CD14-positive monocyte (primary cell): ENCODE measurements at regions not wholly inside any gene's neighbourhood (a gene's known extent, or its start where the extent isn't known, plus 50 kb on each side); places are given as distances from the start of the nearest gene placed in this dataset.

Source experiments
- DNase-seq, 3 donors: peaks; one replicate each; pipeline ENCODE4 v3.0.0-alpha.2; 2011 to 2022
- H2AFZ ChIP-seq: 2 replicates; pipeline ENCODE4 v1.6.0; 2012; ENCODE audit warnings: mild to moderate bottlenecking, low read depth, low read length, inconsistent platforms; ENCODE audit not compliant: insufficient read depth, poor library complexity, severe bottlenecking
- H3K27ac ChIP-seq, 2 donors: 1 replicate in 1 of 2; 2 replicates in 1 of 2; pipeline ENCODE4 v1.5.1; 2012 to 2013; ENCODE audit warnings: low read length in 2 of 2, control low read depth in 1 of 2, inconsistent platforms in 1 of 2, low read depth in 1 of 2, mild to moderate bottlenecking in 1 of 2
- H3K27me3 ChIP-seq, 2 donors: one replicate each; pipeline versions ENCODE4 v1.6.0 to v1.6.1; 2011 to 2013; ENCODE audit warnings: low read length in 2 of 2; ENCODE audit not compliant: control insufficient read depth in 2 of 2, insufficient read depth in 2 of 2
- H3K36me3 ChIP-seq, 2 donors: replicated peaks in 1 of 2; 1 replicate in 1 of 2; 2 replicates in 1 of 2; pipeline versions ENCODE4 v1.5.1 to v1.6.1; 2012 to 2013; ENCODE audit warnings: low read length in 2 of 2, control low read depth in 1 of 2, inconsistent platforms in 1 of 2, mild to moderate bottlenecking in 1 of 2; ENCODE audit not compliant: insufficient read depth in 2 of 2, control insufficient read depth in 1 of 2
- H3K4me1 ChIP-seq, 2 donors: 1 replicate in 1 of 2; 2 replicates in 1 of 2; pipeline versions ENCODE4 v1.5.1 to v1.6.1; 2012 to 2013; ENCODE audit warnings: low read length in 2 of 2, control low read depth in 1 of 2, inconsistent platforms in 1 of 2, mild to moderate bottlenecking in 1 of 2, moderate library complexity in 1 of 2; ENCODE audit not compliant: insufficient read depth in 2 of 2, control insufficient read depth in 1 of 2
- H3K4me2 ChIP-seq: replicated peaks from 2 replicates; pipeline ENCODE3; 2012; ENCODE audit warnings: low read length, moderate library complexity, mild to moderate bottlenecking; ENCODE audit not compliant: poor library complexity, severe bottlenecking; ENCODE audit errors: extremely low read depth
- H3K4me3 ChIP-seq, 3 experiments: fragments of 200-600 bp in 1 of 3; sonication (generic) in 1 of 3; replicated peaks in 1 of 3; 1 replicate in 2 of 3; 2 replicates in 1 of 3; pipeline ENCODE4 v1.5.1; 2011 to 2013; ENCODE audit warnings: low read length in 3 of 3, mild to moderate bottlenecking in 3 of 3, control low read depth in 2 of 3, low read depth in 2 of 3, inconsistent platforms in 1 of 3, moderate library complexity in 1 of 3
- H3K79me2 ChIP-seq: 2 replicates; pipeline ENCODE4 v1.6.0; 2012; ENCODE audit warnings: mild to moderate bottlenecking, control low read depth, inconsistent platforms, low read length, moderate library complexity; ENCODE audit not compliant: insufficient read depth
- H3K9ac ChIP-seq: 2 replicates; pipeline ENCODE4 v1.6.0; 2017; ENCODE audit warnings: low read length, mild to moderate bottlenecking; ENCODE audit not compliant: insufficient read depth, poor library complexity, severe bottlenecking
- H3K9me3 ChIP-seq, 2 donors: replicated peaks in 1 of 2; 1 replicate in 1 of 2; 2 replicates in 1 of 2; pipeline versions ENCODE4 v1.5.1 to v1.6.1; 2012 to 2013; ENCODE audit warnings: low read length in 2 of 2, control low read depth in 1 of 2; ENCODE audit not compliant: control insufficient read depth in 1 of 2, insufficient read depth in 1 of 2
- H4K20me1 ChIP-seq: 2 replicates; pipeline ENCODE4 v1.6.0; 2012; ENCODE audit warnings: mild to moderate bottlenecking, low read length, control low read depth, moderate library complexity; ENCODE audit not compliant: insufficient read depth
- H3K27ac Mint-ChIP-seq, 7 donors: one replicate each; pipeline ENCODE4 v1.8.0; 2020; ENCODE audit warnings: mild to moderate bottlenecking in 7 of 7, mixed read lengths in 7 of 7, moderate library complexity in 6 of 7, inconsistent platforms in 2 of 7
- H3K27me3 Mint-ChIP-seq, 3 donors: one replicate each; pipeline ENCODE4 v1.8.0; 2021 to 2022; ENCODE audit warnings: low read depth in 3 of 3, mild to moderate bottlenecking in 3 of 3, mixed read lengths in 3 of 3, moderate library complexity in 3 of 3, inconsistent platforms in 1 of 3
- H3K36me3 Mint-ChIP-seq, 2 donors: one replicate each; pipeline ENCODE4 v1.8.0; 2020; ENCODE audit warnings: mixed read lengths in 2 of 2, inconsistent platforms in 1 of 2, mild to moderate bottlenecking in 1 of 2
- H3K4me1 Mint-ChIP-seq: one replicate; pipeline ENCODE4 v1.8.0; 2020; ENCODE audit warnings: mild to moderate bottlenecking, mixed read lengths
- H3K4me3 Mint-ChIP-seq, 2 donors: one replicate each; pipeline ENCODE4 v1.8.0; 2020; ENCODE audit warnings: mild to moderate bottlenecking in 2 of 2, mixed read lengths in 2 of 2, moderate library complexity in 1 of 2
- H3K9me3 Mint-ChIP-seq, 7 donors: one replicate each; pipeline ENCODE4 v1.8.0; 2020 to 2022; ENCODE audit warnings: mixed read lengths in 7 of 7, mild to moderate bottlenecking in 6 of 7, moderate library complexity in 6 of 7, inconsistent platforms in 2 of 7
- CTCF ChIP-seq: fragments of 200-600 bp; IDR thresholded peaks from one replicate; pipeline ENCODE4 v1.8.0; 2022; ENCODE audit warnings: antibody characterized with exemption, mild to moderate bottlenecking
- WGBS: methylation state at CpG from one replicate; pipeline ENCODE4 v1.1.5; 2013; ENCODE audit warnings: missing lambda C conversion rate; ENCODE audit not compliant: insufficient coverage; 5-methylcytosine and 5-hydroxymethylcytosine counted together
- intact Hi-C, 2 donors: fragments of 100-400 bp; cut with micrococcal nuclease; formaldehyde crosslinking; loops; one replicate each; pipeline versions ENCODE4 v1.15.0 to v1.15.1; 2023

- Histone ChIP-seq H3K4me3 (no peak overlapping the region), H3K79me2 (no peaks in the 10 kb centered on the region), H3K9me3 (no peaks in the 10 kb centered on the region), H3K9ac (no peak overlapping the region), H3K27me3 (no peaks in the 10 kb centered on the region), H3K36me3 (no peaks in the 10 kb centered on the region), H2AFZ (no peak overlapping the region), H3K4me1 (peaks cover 12 to 16% of the 10 kb centered on the region in 2 donors), H4K20me1 (no peaks in the 10 kb centered on the region), H3K4me2 (no peak overlapping the region), H3K27ac (no peak overlapping the region)
- intact Hi-C loops: no loop called here
- no peak overlapping the region for H3K4me3 Mint-ChIP-seq
- peaks cover 0 to 1% (median 0%) of the 10 kb centered on the region in 7 donors for H3K9me3 Mint-ChIP-seq
- no peaks in the 10 kb centered on the region for H3K27me3 Mint-ChIP-seq
- TF ChIP-seq CTCF: no peak
- DNase-seq: no peak
- peak overlapping the region in 1 of 7 donors; percentile 18 for H3K27ac Mint-ChIP-seq
- no CpG with 5 or more reads among the region's 5 CpGs for WGBS
- H3K36me3 Mint-ChIP-seq: no peaks in the 10 kb centered on the region
- peaks cover 21% of the 10 kb centered on the region for H3K4me1 Mint-ChIP-seq
Observed at GRCh38 chr2:111654829-111655228, 229.2 kb downstream of the ANAPC1 start.

- H2AFZ ChIP-seq: no peak overlapping the region
- H3K4me1 ChIP-seq: peaks cover 25 to 32% of the 10 kb centered on the region in 2 donors
- Mint-ChIP-seq H3K9me3 (peaks cover 0 to 3% (median 0%) of the 10 kb centered on the region in 7 donors), H3K27me3 (peaks cover 0 to 2% (median 0%) of the 10 kb centered on the region in 3 donors), H3K36me3 (peaks cover 4% of the 10 kb centered on the region in 2 donors), H3K4me1 (peaks cover 35% of the 10 kb centered on the region), H3K27ac (peak overlapping the region in 1 of 7 donors; percentile 71), H3K4me3 (no peak overlapping the region)
- over 99% methylated on average over 9 of the region's 9 CpGs for WGBS
- H3K27me3 ChIP-seq: no peaks in the 10 kb centered on the region
- no peak overlapping the region for H3K4me3 ChIP-seq
- H3K4me2 ChIP-seq: no peak overlapping the region
- H3K27ac ChIP-seq: no peak overlapping the region
- no peak overlapping the region for H3K9ac ChIP-seq
- DNase-seq: no peak
- no peaks in the 10 kb centered on the region for H3K36me3 ChIP-seq
- H4K20me1 ChIP-seq: no peaks in the 10 kb centered on the region
- no peak for TF ChIP-seq CTCF
- intact Hi-C loops: no loop called here
- no peaks in the 10 kb centered on the region for H3K79me2 ChIP-seq
- no peaks in the 10 kb centered on the region for H3K9me3 ChIP-seq
Observed at GRCh38 chr2:111656436-111656835, 227.6 kb downstream of the ANAPC1 start.
